HG03354 (cell line): ENCODE measurements at regions not wholly inside any gene's neighbourhood (a gene's known extent, or its start where the extent isn't known, plus 50 kb on each side); places are given as distances from the start of the nearest gene placed in this dataset.
"Not testable (repeated sequence)": the region's sequence is repeated elsewhere in the genome, so short reads cannot be mapped to it uniquely, and the experiment has no call there.

Experiments used
- ATAC-seq: cut with Tn5 transposase; IDR thresholded peaks from one replicate; pipeline ENCODE4 v1.9.1; 2021; ENCODE audit warnings: mild to moderate bottlenecking; ENCODE audit not compliant: unreplicated experiment, poor library complexity, severe bottlenecking

GRCh38 chr2:83850071-83850725, 608.9 kb downstream of the SUCLG1 start:
- ATAC-seq, result no peak

GRCh38 chr2:83844490-83844889, 614.6 kb downstream of the SUCLG1 start:
- ATAC-seq, result no peak

- ATAC-seq, result no peak
Measured at GRCh38 chr2:83842421-83842820, 616.7 kb downstream of the SUCLG1 start.

GRCh38 chr2:83837823-83838222, 621.3 kb downstream of the SUCLG1 start:
- ATAC-seq, result no peak

GRCh38 chr2:83827618-83828017, 631.5 kb downstream of the SUCLG1 start:
- no peak for ATAC-seq

GRCh38 chr2:83826577-83826976, 632.5 kb downstream of the SUCLG1 start:
- ATAC-seq, result no peak

- ATAC-seq, result no peak
Measured at GRCh38 chr2:83823229-83823628, 635.9 kb downstream of the SUCLG1 start.

GRCh38 chr2:83817511-83817910, 641.6 kb downstream of the SUCLG1 start:
- ATAC-seq, result no peak

- ATAC-seq, result no peak
Measured at GRCh38 chr2:83808878-83809277, 650.2 kb downstream of the SUCLG1 start.

GRCh38 chr2:83802604-83803003, 656.5 kb downstream of the SUCLG1 start:
- no peak for ATAC-seq

- no peak for ATAC-seq
Measured at GRCh38 chr2:83795777-83796176, 663.3 kb downstream of the SUCLG1 start.

- ATAC-seq, result not testable (repeated sequence)
Measured at GRCh38 chr2:83790467-83790866, 668.6 kb downstream of the SUCLG1 start.

- not testable (repeated sequence) for ATAC-seq
Measured at GRCh38 chr2:83789674-83790073, 669.4 kb downstream of the SUCLG1 start.

- ATAC-seq, result not testable (repeated sequence)
Measured at GRCh38 chr2:83788938-83789566, 670.0 kb downstream of the SUCLG1 start.

- ATAC-seq, result no peak
Measured at GRCh38 chr2:83787189-83787588, 671.9 kb downstream of the SUCLG1 start.

- ATAC-seq, result no peak
Measured at GRCh38 chr2:83786140-83786539, 672.9 kb downstream of the SUCLG1 start.

GRCh38 chr2:83784947-83785346, 674.1 kb downstream of the SUCLG1 start:
- no peak for ATAC-seq

- no peak for ATAC-seq
Measured at GRCh38 chr2:83784315-83784714, 674.8 kb downstream of the SUCLG1 start.

- ATAC-seq, result no peak
Measured at GRCh38 chr2:83782122-83782521, 677.0 kb downstream of the SUCLG1 start.

- ATAC-seq, result no peak
Measured at GRCh38 chr2:83764447-83765005, 694.6 kb downstream of the SUCLG1 start.

- ATAC-seq, result no peak
Measured at GRCh38 chr2:83757329-83757728, 701.8 kb downstream of the SUCLG1 start.
